IMR-90 (cell line): ENCODE measurements at regions not wholly inside any gene's neighbourhood (a gene's known extent, or its start where the extent isn't known, plus 50 kb on each side); places are given as distances from the start of the nearest gene placed in this dataset.

Source experiments
- ATAC-seq: fragments of 200-7000 bp; cut with Tn5 transposase; 2 replicates; pipeline ENCODE4 v1.9.1; 2020; ENCODE audit warnings: low read depth, mild to moderate bottlenecking, moderate library complexity
- BruUV-seq: library from RNA; stranded (reverse); fragments of 400-500 nt; replicated peaks from 2 replicates; lab custom pipeline; 2021; lab: Mats Ljungman, UMichigan
- CTCF ChIA-PET: fragments of 300-600 bp; formaldehyde crosslinking; extraction: SDS; loops from one replicate; lab custom pipeline; 2021; ENCODE audit warnings: antibody characterized with exemption; lab: Yijun Ruan, JAX
- POLR2A ChIA-PET: fragments of 300-600 bp; sonication (Branson Sonifier 250); formaldehyde crosslinking; loops from one replicate; lab custom pipeline; 2022; ENCODE audit warnings: antibody characterized with exemption; ENCODE audit not compliant: unreplicated experiment; lab: Charles Lee
- DNase-seq: peaks from one replicate; pipeline ENCODE4 v3.0.0; 2013
- H2AFZ ChIP-seq: replicated peaks from 2 replicates; pipeline ENCODE3; 2013; ENCODE audit warnings: low read length, mild to moderate bottlenecking; ENCODE audit not compliant: poor library complexity
- H2AK5ac ChIP-seq: 2 replicates; pipeline ENCODE4 v1.6.1; 2013; ENCODE audit warnings: low read depth, low read length, inconsistent platforms
- H2AK9ac ChIP-seq: replicated peaks from 2 replicates; pipeline ENCODE3; 2013; ENCODE audit warnings: mild to moderate bottlenecking, low read depth, low read length, moderate library complexity; ENCODE audit not compliant: poor library complexity
- H2BK120ac ChIP-seq: 2 replicates; pipeline ENCODE4 v1.6.1; 2013; ENCODE audit warnings: low read depth, low read length, inconsistent platforms
- H2BK15ac ChIP-seq: 3 replicates; pipeline ENCODE4 v1.6.1; 2013; ENCODE audit warnings: low read depth, low read length, inconsistent platforms
- H2BK20ac ChIP-seq: 2 replicates; pipeline ENCODE4 v1.6.1; 2013; ENCODE audit warnings: low read depth, mild to moderate bottlenecking, inconsistent platforms, low read length, moderate library complexity
- H2BK5ac ChIP-seq: 2 replicates; pipeline ENCODE4 v1.6.1; 2013; ENCODE audit warnings: mild to moderate bottlenecking, low read depth, low read length, inconsistent platforms; ENCODE audit not compliant: poor library complexity, severe bottlenecking
- H3K14ac ChIP-seq: replicated peaks from 2 replicates; pipeline ENCODE4 v1.6.1; 2013; ENCODE audit warnings: low read depth, low read length, inconsistent platforms
- H3K18ac ChIP-seq: 2 replicates; pipeline ENCODE4 v1.6.1; 2013; ENCODE audit warnings: low read depth, low read length, control low read depth
- H3K23ac ChIP-seq: 2 replicates; pipeline ENCODE4 v1.6.1; 2013; ENCODE audit warnings: low read depth, low read length, inconsistent platforms
- H3K27ac ChIP-seq: 2 replicates; pipeline ENCODE4 v1.5.1; 2013; ENCODE audit warnings: mild to moderate bottlenecking, control low read depth, low read length; ENCODE audit not compliant: insufficient read depth
- H3K27me3 ChIP-seq: 2 replicates; pipeline ENCODE4 v1.6.1; 2013; ENCODE audit warnings: low read length; ENCODE audit not compliant: control insufficient read depth, insufficient read depth
- H3K36me3 ChIP-seq: 2 replicates; pipeline ENCODE4 v1.6.1; 2013; ENCODE audit warnings: low read length, mixed read lengths; ENCODE audit not compliant: control insufficient read depth, insufficient read depth
- H3K4ac ChIP-seq: 2 replicates; pipeline ENCODE4 v1.6.1; 2013; ENCODE audit warnings: low read depth, low read length, inconsistent platforms
- H3K4me1 ChIP-seq: 2 replicates; pipeline ENCODE4 v1.6.1; 2013; ENCODE audit warnings: low read length, mixed read lengths; ENCODE audit not compliant: control insufficient read depth, insufficient read depth
- H3K4me2 ChIP-seq: 2 replicates; pipeline ENCODE4 v1.6.1; 2013; ENCODE audit warnings: low read depth, mild to moderate bottlenecking, control low read depth, low read length, moderate library complexity
- H3K4me3 ChIP-seq: 2 replicates; pipeline ENCODE4 v1.5.1; 2013; ENCODE audit warnings: low read depth, mild to moderate bottlenecking, control low read depth, low read length, moderate library complexity; ENCODE audit not compliant: insufficient read depth
- H3K56ac ChIP-seq: 2 replicates; pipeline ENCODE4 v1.6.1; 2013; ENCODE audit warnings: low read length, inconsistent platforms; ENCODE audit not compliant: insufficient read depth; ENCODE audit errors: extremely low read depth
- H3K79me1 ChIP-seq, 2 experiments: 2 replicates each; pipeline ENCODE4 v1.6.1; 2013; ENCODE audit warnings: low read length in 2 of 2, inconsistent platforms in 1 of 2, low read depth in 1 of 2
- H3K9ac ChIP-seq: 2 replicates; pipeline ENCODE4 v1.6.1; 2013; ENCODE audit warnings: low read depth, low read length, control low read depth
- H3K9me1 ChIP-seq: 2 replicates; pipeline ENCODE4 v1.6.1; 2013; ENCODE audit warnings: low read length, inconsistent platforms; ENCODE audit not compliant: insufficient read depth
- H3K9me3 ChIP-seq: 2 replicates; pipeline ENCODE4 v1.6.1; 2013; ENCODE audit warnings: low read length; ENCODE audit not compliant: control insufficient read depth, insufficient read depth
- H4K20me1 ChIP-seq: 2 replicates; pipeline ENCODE4 v1.6.1; 2013; ENCODE audit warnings: low read length, inconsistent platforms; ENCODE audit not compliant: insufficient read depth
- H4K5ac ChIP-seq: 2 replicates; pipeline ENCODE4 v1.6.1; 2013; ENCODE audit warnings: mild to moderate bottlenecking, low read depth, low read length, control low read depth
- H4K8ac ChIP-seq, 2 experiments: 2 replicates each; pipeline ENCODE4 v1.6.1; 2013; ENCODE audit warnings: low read depth in 2 of 2, low read length in 2 of 2, control low read depth in 1 of 2, inconsistent platforms in 1 of 2
- H4K91ac ChIP-seq: 2 replicates; pipeline ENCODE4 v1.6.1; 2013; ENCODE audit warnings: low read depth, low read length, inconsistent platforms; ENCODE audit not compliant: insufficient read depth
- BHLHE40 ChIP-seq: fragments of 150-350 bp; IDR thresholded peaks from 2 replicates; pipeline ENCODE4 v1.6.1; 2016; ENCODE audit warnings: mild to moderate bottlenecking, low read depth, low read length
- CEBPB ChIP-seq: IDR thresholded peaks from 2 replicates; pipeline ENCODE4 v1.6.1; 2012; ENCODE audit warnings: low read depth, low read length, improper control_type of control experiment
- CHD1 ChIP-seq: IDR thresholded peaks from 2 replicates; pipeline ENCODE4 v1.6.1; 2012; ENCODE audit warnings: low read depth, low read length, improper control_type of control experiment
- CTCF ChIP-seq: conservative IDR thresholded peaks from 2 replicates; pipeline ENCODE4 v1.5.1; 2012; ENCODE audit warnings: mild to moderate bottlenecking, low read depth, low read length, improper control_type of control experiment
- ELK1 ChIP-seq: fragments of 150-350 bp; IDR thresholded peaks from 2 replicates; pipeline ENCODE4 v1.6.1; 2016; ENCODE audit warnings: low read depth, mild to moderate bottlenecking, low read length, moderate library complexity, borderline replicate concordance
- FOS ChIP-seq: fragments of 150-350 bp; IDR thresholded peaks from 2 replicates; pipeline ENCODE4 v1.6.1; 2016; ENCODE audit warnings: low read depth, low read length
- MAFK ChIP-seq: IDR thresholded peaks from 2 replicates; pipeline ENCODE4 v1.6.1; 2012; ENCODE audit warnings: low read depth, low read length, improper control_type of control experiment
- MAZ ChIP-seq: IDR thresholded peaks from 2 replicates; pipeline ENCODE4 v1.6.1; 2012; ENCODE audit warnings: low read depth, mild to moderate bottlenecking, low read length, improper control_type of control experiment, moderate library complexity, borderline replicate concordance
- MXI1 ChIP-seq: IDR thresholded peaks from 2 replicates; pipeline ENCODE4 v1.6.1; 2012; ENCODE audit warnings: low read depth, mild to moderate bottlenecking, low read length, moderate library complexity, borderline replicate concordance
- NFE2L2 ChIP-seq: fragments of 150-350 bp; IDR thresholded peaks from 2 replicates; pipeline ENCODE4 v1.6.1; 2016; ENCODE audit warnings: low read depth, mild to moderate bottlenecking, low read length
- POLR2A ChIP-seq: IDR thresholded peaks from 2 replicates; pipeline ENCODE4 v1.6.1; 2012; ENCODE audit warnings: mild to moderate bottlenecking, low read depth, low read length
- RAD21 ChIP-seq: IDR thresholded peaks from 2 replicates; pipeline ENCODE4 v1.6.1; 2012; ENCODE audit warnings: low read length, improper control_type of control experiment
- RCOR1 ChIP-seq: IDR thresholded peaks from 2 replicates; pipeline ENCODE4 v1.6.1; 2012; ENCODE audit warnings: mild to moderate bottlenecking, low read length, improper control_type of control experiment; ENCODE audit not compliant: insufficient replicate concordance
- RFX5 ChIP-seq: IDR thresholded peaks from 2 replicates; pipeline ENCODE4 v1.8.0; 2012; ENCODE audit warnings: low read depth, mild to moderate bottlenecking, low read length, moderate library complexity
- SMC3 ChIP-seq: fragments of 150-350 bp; IDR thresholded peaks from 2 replicates; pipeline ENCODE4 v1.6.1; 2016; ENCODE audit warnings: low read depth, mild to moderate bottlenecking, antibody characterized with exemption, low read length, moderate library complexity
- USF2 ChIP-seq: fragments of 150-350 bp; IDR thresholded peaks from 2 replicates; pipeline ENCODE4 v1.6.1; 2017; ENCODE audit warnings: mild to moderate bottlenecking, antibody characterized with exemption, low read length, low read depth
- WGBS, 2 experiments: methylation state at CpG; one replicate each; pipeline versions ENCODE4 v1.1.5 to v1.1.7; 2013; ENCODE audit warnings: missing lambda C conversion rate in 2 of 2; ENCODE audit not compliant: insufficient read length in 1 of 2; ENCODE audit errors: extremely low coverage in 2 of 2; 5-methylcytosine and 5-hydroxymethylcytosine counted together
- dilution Hi-C: fragments of 300-500 bp; cut with HindIII; formaldehyde crosslinking; loops from one replicate; pipeline ENCODE4 v1.14.3; 2018; ENCODE audit warnings: low sequenced_read_pairs; ENCODE audit not compliant: unreplicated experiment
- in situ Hi-C: fragments of 300-500 bp; cut with MboI; formaldehyde crosslinking; loops from 3 replicates; pipeline ENCODE4 v1.14.3; 2019; ENCODE audit warnings: low sequenced_read_pairs, inconsistent platforms, mixed read lengths
- intact Hi-C: fragments of 100-400 bp; cut with micrococcal nuclease; formaldehyde crosslinking; loops from 2 replicates; pipeline ENCODE4 v1.10.0; 2022

- Histone ChIP-seq H3K36me3 (no peaks in the 10 kb centered on the region), H2BK15ac (no peak overlapping the region), H4K20me1 (no peaks in the 10 kb centered on the region), H2AK9ac (no peak overlapping the region), H3K23ac (no peak overlapping the region), H3K4me2 (no peak overlapping the region), H3K56ac (no peak overlapping the region), H4K8ac (no peak overlapping the region), H2BK5ac (no peak overlapping the region), H3K4me1 (no peaks in the 10 kb centered on the region), H2AK5ac (no peak overlapping the region), H3K9me3 (peaks cover 18% of the 10 kb centered on the region), H3K79me1 (no peaks in the 10 kb centered on the region), H3K9ac (no peak overlapping the region), H3K4ac (no peak overlapping the region), H3K14ac (no peak overlapping the region), H3K4me3 (no peak overlapping the region), H2BK120ac (no peak overlapping the region), H3K27ac (no peak overlapping the region), H3K9me1 (no peaks in the 10 kb centered on the region), H4K91ac (no peak overlapping the region), H3K18ac (no peak overlapping the region), H2AFZ (no peak overlapping the region), H3K27me3 (no peaks in the 10 kb centered on the region), H2BK20ac (no peak overlapping the region), H4K5ac (no peak overlapping the region)
- POLR2A ChIA-PET: no interaction called here
- intact Hi-C loops (no loop called here), dilution Hi-C loops (no loop called here), in situ Hi-C loops (no loop called here)
- CTCF ChIA-PET: no interaction called here
- no TSS peak for BruUV-seq
- no peak for TF ChIP-seq CEBPB
- no peak for TF ChIP-seq CTCF
- no peak for TF ChIP-seq RAD21
- no peak for TF ChIP-seq RCOR1
- TF ChIP-seq SMC3: no peak
- no peak for TF ChIP-seq MAZ
- no peak for TF ChIP-seq NFE2L2
- TF ChIP-seq BHLHE40: no peak
- TF ChIP-seq MAFK: no peak
- TF ChIP-seq RFX5: no peak
- no peak for TF ChIP-seq CHD1
- no peak for TF ChIP-seq POLR2A
- no peak for TF ChIP-seq MXI1
- TF ChIP-seq USF2: no peak
- TF ChIP-seq FOS: no peak
- no peak for TF ChIP-seq ELK1
- WGBS, 2 experiments: no CpG with 5 or more reads among the region's 8 CpGs
- DNase-seq (no peak), ATAC-seq (no peak)
Measured at GRCh38 chr10:117673230-117674010, 130.9 kb downstream of the EMX2 start.
